GM12875 (cell line): ENCODE measurements at regions not wholly inside any gene's neighbourhood (a gene's known extent, or its start where the extent isn't known, plus 50 kb on each side); places are given as distances from the start of the nearest gene placed in this dataset.

Experiments
- H3K4me3 ChIP-seq: one replicate; pipeline ENCODE4 v1.5.1; 2011; ENCODE audit warnings: low read depth, low read length, control low read depth
- CTCF ChIP-seq: IDR thresholded peaks from 2 replicates; pipeline ENCODE4 v1.5.1; 2011; ENCODE audit warnings: low read depth, mild to moderate bottlenecking, control low read depth, inconsistent platforms, low read length, moderate library complexity, borderline replicate concordance; ENCODE audit not compliant: insufficient read depth

DNA sequence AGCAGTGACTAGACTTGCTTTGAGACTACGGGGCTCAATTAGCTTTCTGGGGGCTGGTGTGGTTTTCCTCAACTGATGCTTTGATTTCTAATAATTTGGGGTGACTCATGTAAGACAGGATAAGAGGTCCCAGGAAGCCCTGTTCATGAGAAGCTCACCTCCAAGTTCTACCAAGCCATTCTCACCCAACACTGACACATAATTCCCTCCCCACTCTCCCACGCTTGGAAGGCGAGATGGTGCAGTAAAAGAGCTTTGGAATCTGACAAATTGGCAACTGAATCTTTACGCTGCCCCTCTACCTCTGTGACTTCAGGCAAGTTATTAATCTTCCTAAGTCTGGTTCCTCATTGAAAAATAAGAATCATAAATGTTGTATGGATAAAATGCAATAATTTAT is 299.1 kb upstream of the DUSP10 start:
- no peak overlapping the region for H3K4me3 ChIP-seq
- no peak for TF ChIP-seq CTCF

DNA sequence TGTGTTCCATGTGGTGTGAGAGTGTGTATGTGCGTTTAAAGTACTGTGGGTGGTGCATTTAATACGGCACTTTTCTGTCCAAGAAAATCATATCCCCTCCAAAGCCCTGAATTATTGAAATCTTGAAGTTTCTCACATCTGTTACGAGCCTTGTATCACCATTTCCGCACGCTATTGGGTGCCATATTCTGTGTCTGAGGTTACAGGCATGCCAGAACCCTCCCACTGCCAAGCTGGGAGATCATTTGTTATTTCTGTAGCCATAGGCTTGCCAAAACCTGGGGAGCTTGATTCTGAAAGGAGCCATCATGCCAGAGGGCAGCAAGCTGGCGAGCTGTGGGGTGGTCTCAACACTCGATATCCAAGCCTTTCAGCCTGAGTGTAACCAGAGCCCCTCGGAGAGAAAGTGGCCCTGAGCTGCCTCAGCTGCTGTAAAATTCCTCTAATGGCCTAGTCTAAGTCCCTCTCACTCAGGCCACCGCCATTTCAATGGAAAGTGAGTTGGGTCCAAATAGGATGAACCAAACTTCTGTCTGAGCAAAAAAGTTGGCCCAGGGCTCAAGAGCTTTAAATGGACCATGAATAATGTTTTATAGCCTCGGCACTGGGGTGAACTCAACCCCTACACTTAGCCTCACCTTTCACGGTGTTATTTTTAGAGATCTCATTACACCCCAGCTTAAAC is 298.4 kb upstream of the DUSP10 start:
- no peak for TF ChIP-seq CTCF
- H3K4me3 ChIP-seq = no peak overlapping the region

DNA sequence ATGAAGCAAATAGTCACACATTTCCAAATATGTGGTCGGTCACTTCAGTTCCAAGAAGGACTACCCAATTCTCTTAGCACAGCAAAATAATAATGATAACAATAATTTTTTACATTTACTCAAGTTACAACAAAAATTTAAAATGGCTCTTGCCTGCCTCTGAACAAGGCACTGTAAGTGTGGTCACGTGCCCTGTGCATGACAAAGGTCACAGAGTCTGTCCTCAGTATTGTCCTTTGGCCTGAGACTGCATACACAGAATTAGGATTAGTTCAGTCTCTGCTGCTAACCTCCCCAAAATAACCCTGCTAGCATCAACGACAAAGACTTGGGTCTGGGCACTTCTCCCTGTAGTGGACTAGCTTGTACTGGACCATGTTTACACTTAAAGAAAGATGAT is 297.1 kb upstream of the DUSP10 start:
- no peak overlapping the region for H3K4me3 ChIP-seq
- TF ChIP-seq CTCF = no peak

DNA sequence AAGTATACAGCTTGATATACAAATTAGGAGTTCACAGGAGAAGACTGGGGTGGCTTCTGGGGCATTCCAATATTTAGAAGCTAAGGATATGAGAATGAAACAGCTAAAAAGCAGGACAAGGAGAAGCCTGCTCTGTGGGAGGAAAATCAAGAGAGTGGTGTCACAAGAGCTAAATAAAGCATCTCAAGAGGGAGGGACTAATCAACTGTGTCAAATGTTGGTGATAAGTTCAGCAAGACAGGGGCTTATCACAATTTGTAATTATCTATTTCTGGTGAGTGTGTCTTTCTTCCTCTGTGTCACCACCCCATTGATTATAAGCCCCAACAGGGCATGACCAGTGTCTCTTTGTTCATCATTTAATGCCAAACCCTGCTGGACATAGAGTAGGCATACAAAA is 295.8 kb upstream of the DUSP10 start:
- H3K4me3 ChIP-seq = no peak overlapping the region
- TF ChIP-seq CTCF = no peak

- no peak for TF ChIP-seq CTCF
- no peak overlapping the region for H3K4me3 ChIP-seq
Observed at GRCh38 chr1:222034790-222035189, 292.9 kb upstream of the DUSP10 start.

DNA sequence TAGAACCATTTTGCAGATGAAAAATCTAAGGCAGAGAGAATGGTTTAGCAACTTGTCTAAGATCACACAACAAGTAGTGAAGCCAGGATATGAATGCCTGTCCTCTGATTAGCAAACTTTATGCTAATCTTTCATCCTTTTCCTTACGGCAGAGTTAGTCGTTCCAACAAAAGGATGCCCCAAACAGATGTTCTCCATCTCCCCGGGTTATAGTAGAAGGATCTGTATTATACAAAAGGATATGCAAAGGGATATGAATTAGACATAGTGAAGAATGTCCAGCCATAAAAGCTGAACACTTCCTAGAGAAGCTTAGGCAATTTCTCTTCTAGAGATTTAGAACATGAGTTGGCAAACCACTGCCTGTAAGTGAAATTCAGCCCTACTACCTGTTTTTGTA is 291.6 kb upstream of the DUSP10 start:
- TF ChIP-seq CTCF = no peak
- no peak overlapping the region for H3K4me3 ChIP-seq

DNA sequence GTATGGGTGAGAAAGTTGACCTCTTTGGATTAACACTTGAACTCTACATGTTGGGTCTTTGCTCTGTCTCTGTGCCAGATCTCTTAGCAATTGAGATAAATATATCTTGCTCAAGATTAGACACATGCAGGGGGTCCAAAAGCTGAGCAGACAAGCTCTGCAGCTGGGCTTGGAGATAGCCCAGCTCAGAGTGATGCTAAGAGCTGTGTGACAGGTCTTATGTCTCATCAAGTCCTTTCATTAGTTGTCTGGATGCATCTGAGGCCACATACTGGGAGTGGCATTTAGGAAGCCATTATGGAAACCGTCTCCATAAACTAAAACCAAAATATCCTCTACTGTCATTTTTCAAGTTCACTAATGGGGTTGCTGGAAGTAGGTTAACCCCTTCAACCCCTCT is 289.4 kb upstream of the DUSP10 start:
- no peak for TF ChIP-seq CTCF

More for the DNA sequence above, 289.4 kb upstream of the DUSP10 start:
- no peak overlapping the region for H3K4me3 ChIP-seq
